ENCODE measurements at regions not wholly inside any gene's neighbourhood (a gene's known extent, or its start where the extent isn't known, plus 50 kb on each side); places are given as distances from the start of the nearest gene placed in this dataset.

DNA sequence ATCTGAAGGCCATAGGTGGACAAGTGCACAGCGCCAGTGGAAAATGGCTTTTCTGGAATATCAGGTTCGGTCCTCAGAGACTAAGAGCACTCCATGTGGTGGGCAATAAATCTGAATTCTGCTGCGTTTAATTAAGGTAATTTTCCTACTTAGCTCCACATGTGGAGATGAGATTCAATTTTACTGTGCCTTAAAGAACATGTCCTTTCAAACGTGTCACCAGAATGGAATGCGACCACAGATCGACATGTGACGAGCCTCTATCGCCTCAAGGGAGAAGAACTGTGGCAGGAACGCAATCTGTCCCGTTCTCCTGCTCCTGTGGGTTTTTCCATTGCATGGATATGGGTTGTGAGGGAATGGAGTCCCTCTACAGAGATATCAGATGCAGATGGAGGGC lies 205.3 kb upstream of the ZNF32 start:
- no peak overlapping the region for H3K27ac ChIP-seq
- DNase-seq (ENCODE audit: low spot score) = no peak
- TF ChIP-seq, protein P1, sequence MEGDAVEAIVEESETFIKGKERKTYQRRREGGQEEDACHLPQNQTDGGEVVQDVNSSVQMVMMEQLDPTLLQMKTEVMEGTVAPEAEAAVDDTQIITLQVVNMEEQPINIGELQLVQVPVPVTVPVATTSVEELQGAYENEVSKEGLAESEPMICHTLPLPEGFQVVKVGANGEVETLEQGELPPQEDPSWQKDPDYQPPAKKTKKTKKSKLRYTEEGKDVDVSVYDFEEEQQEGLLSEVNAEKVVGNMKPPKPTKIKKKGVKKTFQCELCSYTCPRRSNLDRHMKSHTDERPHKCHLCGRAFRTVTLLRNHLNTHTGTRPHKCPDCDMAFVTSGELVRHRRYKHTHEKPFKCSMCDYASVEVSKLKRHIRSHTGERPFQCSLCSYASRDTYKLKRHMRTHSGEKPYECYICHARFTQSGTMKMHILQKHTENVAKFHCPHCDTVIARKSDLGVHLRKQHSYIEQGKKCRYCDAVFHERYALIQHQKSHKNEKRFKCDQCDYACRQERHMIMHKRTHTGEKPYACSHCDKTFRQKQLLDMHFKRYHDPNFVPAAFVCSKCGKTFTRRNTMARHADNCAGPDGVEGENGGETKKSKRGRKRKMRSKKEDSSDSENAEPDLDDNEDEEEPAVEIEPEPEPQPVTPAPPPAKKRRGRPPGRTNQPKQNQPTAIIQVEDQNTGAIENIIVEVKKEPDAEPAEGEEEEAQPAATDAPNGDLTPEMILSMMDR (IDR thresholded peaks at IDR 0.05) = no peak
- TF ChIP-seq POLR2AphosphoS5 (IDR thresholded peaks at IDR 0.05) = no peak
- TF ChIP-seq POLR2A (IDR thresholded peaks at IDR 0.05) = no peak
- no peaks in the 10 kb centered on the region for H3K4me1 ChIP-seq (replicated peaks)
- no peaks in the 10 kb centered on the region for H3K9me3 ChIP-seq
- H3K4me3 ChIP-seq = no peak overlapping the region
- H3K27me3 ChIP-seq (replicated peaks; ENCODE audit: insufficient read depth) = no peaks in the 10 kb centered on the region
- intact Hi-C loops (cut with DNase I) = no loop called here
- H3K36me3 ChIP-seq = no peaks in the 10 kb centered on the region
- WGBS = 68% methylated on average over 10 of the region's 10 CpGs

DNA sequence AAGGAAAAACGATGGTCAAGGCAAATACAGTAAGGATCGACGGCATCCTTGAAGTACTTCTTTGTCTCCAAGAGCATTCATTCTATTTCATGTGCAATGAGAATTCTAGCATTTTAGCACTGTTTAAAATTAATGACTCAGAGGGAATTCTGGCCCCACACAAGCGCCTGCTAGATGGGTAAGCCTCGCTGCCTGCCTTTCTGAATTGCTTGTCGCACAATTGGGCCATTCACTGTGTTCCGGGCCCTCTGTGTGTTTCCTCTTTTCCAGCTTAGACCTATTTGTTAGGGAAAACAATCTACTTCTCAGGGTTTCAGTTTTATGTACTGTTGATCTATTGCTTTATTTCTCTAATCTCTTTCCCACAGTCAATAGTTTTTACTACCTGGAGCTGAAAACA lies 204.7 kb upstream of the ZNF32 start:
- Histone ChIP-seq H3K4me3 (no peak overlapping the region), H3K27ac (no peak overlapping the region), H3K4me1 (replicated peaks) (no peaks in the 10 kb centered on the region), H3K27me3 (replicated peaks; ENCODE audit: insufficient read depth) (no peaks in the 10 kb centered on the region), H3K36me3 (no peaks in the 10 kb centered on the region), H3K9me3 (no peaks in the 10 kb centered on the region)
- intact Hi-C loops (cut with DNase I) = no loop called here
- 88% methylated on average over 7 of the region's 7 CpGs for WGBS
- DNase-seq (ENCODE audit: low spot score) = no peak
- no peak for TF ChIP-seq POLR2A (IDR thresholded peaks at IDR 0.05)
- TF ChIP-seq POLR2AphosphoS5 (IDR thresholded peaks at IDR 0.05) = no peak
- TF ChIP-seq, protein P1 (IDR thresholded peaks at IDR 0.05) = no peak

DNA sequence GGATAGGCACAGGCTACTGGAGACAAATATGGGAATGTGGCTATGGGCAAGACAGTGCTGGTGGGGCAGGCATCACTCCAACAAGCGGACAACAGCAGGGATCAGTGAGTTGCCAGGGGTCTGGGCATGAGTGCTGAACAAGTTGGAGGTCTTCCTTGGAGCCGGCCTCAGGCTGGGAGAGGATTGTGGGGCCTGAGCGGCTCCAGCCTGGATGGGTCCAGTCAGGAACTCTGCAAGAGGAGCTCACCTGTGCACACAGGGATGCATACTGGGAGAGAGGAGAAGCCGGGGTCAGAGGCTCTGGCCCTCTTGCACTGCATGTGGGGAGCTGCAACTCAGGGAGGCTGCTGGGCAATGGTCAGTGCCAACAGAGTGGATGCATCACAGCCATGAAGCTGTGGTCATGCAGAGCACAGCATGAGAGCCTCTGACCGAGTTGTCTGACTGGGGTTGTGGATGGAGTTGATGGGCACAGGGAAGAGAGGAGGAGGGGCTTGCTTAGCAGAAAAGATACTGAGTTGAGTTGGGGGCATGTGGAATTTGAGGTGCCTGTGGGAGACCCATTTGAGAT lies 204.0 kb upstream of the ZNF32 start:
- WGBS = 98% methylated on average over 5 of the region's 5 CpGs
- Histone ChIP-seq H3K4me1 (replicated peaks) (no peaks in the 10 kb centered on the region), H3K27ac (no peak overlapping the region), H3K27me3 (replicated peaks; ENCODE audit: insufficient read depth) (no peaks in the 10 kb centered on the region), H3K36me3 (no peaks in the 10 kb centered on the region), H3K9me3 (no peaks in the 10 kb centered on the region), H3K4me3 (no peak overlapping the region)
- TF ChIP-seq POLR2AphosphoS5 (IDR thresholded peaks at IDR 0.05) (no peak), POLR2A (IDR thresholded peaks at IDR 0.05) (no peak)
- TF ChIP-seq, protein P1 (IDR thresholded peaks at IDR 0.05) = no peak
- intact Hi-C loops (cut with DNase I) = no loop called here
- no peak for DNase-seq (ENCODE audit: low spot score)

DNA sequence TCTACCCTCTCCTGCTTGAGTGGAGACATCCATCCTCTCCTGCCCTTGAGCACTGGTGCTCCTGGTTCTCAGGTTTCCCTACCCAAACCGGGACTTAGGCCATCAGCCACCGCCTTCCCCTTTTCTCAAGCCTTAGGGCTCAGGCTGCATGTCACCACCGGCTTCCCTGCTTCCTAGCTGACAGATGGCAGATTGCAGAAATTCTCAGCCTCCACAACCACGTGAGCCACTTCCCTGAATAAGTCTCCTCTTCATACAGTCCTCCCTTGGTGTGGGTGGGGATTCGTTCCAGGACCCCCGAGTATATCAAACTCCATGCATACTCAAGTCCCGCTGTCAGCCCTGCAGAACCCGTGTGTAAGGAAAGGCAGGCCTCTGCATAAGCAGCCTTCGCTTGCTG lies 203.5 kb upstream of the ZNF32 start:
- no peak overlapping the region for H3K27ac ChIP-seq
- H3K4me3 ChIP-seq = no peak overlapping the region
- 79% methylated on average over 9 of the region's 9 CpGs for WGBS
- H3K36me3 ChIP-seq = no peaks in the 10 kb centered on the region
- H3K9me3 ChIP-seq = no peaks in the 10 kb centered on the region
- no peaks in the 10 kb centered on the region for H3K27me3 ChIP-seq (replicated peaks; ENCODE audit: insufficient read depth)
- TF ChIP-seq POLR2AphosphoS5 (IDR thresholded peaks at IDR 0.05) (no peak), POLR2A (IDR thresholded peaks at IDR 0.05) (no peak)
- TF ChIP-seq, protein P1 (IDR thresholded peaks at IDR 0.05) = no peak
- intact Hi-C loops (cut with DNase I) = no loop called here
- no peaks in the 10 kb centered on the region for H3K4me1 ChIP-seq (replicated peaks)
- no peak for DNase-seq (ENCODE audit: low spot score)

DNA sequence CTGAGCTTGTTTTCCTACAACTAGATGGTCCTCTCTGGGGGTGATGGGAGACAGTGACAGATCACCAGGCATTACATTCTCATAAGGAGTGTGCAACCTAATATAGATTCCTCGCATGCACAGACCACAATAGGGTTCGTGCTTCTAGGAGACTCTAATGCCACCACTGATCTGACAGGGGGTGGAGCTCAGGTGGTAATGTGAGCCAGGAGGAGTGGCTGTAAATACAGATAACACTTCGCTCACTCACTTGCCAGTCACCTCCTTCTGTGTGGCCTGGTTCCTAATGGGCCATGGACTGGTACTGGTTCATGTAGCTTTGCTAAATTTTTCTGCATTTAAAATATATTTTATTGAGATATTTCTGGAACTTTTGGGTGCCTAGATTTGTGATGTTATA lies 202.3 kb upstream of the ZNF32 start:
- intact Hi-C loops (cut with DNase I) = no loop called here
- Histone ChIP-seq H3K27ac (no peak overlapping the region), H3K27me3 (replicated peaks; ENCODE audit: insufficient read depth) (no peaks in the 10 kb centered on the region), H3K36me3 (no peaks in the 10 kb centered on the region), H3K9me3 (no peaks in the 10 kb centered on the region), H3K4me3 (no peak overlapping the region), H3K4me1 (replicated peaks) (no peaks in the 10 kb centered on the region)
- no peak for TF ChIP-seq POLR2A (IDR thresholded peaks at IDR 0.05)
- TF ChIP-seq POLR2AphosphoS5 (IDR thresholded peaks at IDR 0.05) = no peak
- TF ChIP-seq, protein P1 (IDR thresholded peaks at IDR 0.05) = no peak
- DNase-seq (ENCODE audit: low spot score) = no peak
- 84% methylated on average over 3 of the region's 3 CpGs for WGBS
